ENCODE measurements at regions not wholly inside any gene's neighbourhood (a gene's known extent, or its start where the extent isn't known, plus 50 kb on each side); places are given as distances from the start of the nearest gene placed in this dataset.
"Not testable (repeated sequence)": the region's sequence is repeated elsewhere in the genome, so short reads cannot be mapped to it uniquely, and the experiment has no call there.

DNA sequence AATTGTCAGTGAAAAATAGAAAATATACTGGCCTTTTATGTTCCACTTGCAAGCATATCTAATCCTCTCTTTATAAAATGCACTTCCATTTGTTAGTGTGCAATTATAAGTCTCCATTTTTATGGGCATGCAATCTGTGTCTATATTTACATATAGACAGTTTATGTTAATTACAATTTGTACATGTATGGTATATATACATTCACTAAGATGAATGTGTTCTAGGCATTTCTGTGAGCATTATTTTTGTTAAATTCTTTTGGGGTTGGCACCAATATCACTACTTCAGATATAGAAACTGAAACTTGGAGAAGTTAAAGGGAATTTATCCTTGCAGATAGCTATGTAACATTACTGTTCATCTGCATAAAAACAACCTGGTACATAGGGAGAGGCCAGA, 470.8 kb upstream of the LMO3 start:
- no peak for DNase-seq

DNA sequence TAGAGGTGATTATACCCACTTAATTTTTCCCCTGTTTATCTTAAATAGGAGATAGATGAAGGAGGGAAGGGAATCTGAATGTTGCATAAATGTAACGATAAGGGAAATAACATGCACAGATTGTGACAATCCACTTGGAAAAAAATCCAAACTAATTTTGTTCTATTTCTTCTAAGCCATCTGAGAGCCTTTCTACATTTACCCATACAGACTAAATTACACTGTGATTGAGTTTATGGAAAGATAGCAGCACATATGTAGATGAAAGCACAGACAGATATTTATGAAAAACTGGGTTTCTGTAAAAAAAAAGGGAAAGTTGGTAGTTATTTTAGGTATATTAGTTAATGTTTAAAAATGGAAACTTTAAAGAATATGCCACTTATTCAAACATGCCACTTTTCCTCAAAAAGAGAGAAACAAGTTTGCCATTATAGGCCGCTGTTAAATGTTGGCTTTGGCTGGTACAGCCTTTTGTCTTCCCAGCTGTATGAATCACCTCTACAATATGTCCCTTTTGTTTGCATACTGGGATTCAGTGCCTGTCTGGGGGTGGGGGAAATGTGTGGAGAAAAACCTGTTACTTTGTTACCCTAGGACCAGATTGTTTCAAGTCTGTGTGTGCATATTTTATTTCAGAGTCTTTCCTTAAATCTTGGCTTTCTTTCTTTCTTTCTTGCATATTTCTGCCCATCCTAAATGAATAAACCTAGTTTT, 470.2 kb upstream of the LMO3 start:
- DNase-seq: peak; percentile 58

DNA sequence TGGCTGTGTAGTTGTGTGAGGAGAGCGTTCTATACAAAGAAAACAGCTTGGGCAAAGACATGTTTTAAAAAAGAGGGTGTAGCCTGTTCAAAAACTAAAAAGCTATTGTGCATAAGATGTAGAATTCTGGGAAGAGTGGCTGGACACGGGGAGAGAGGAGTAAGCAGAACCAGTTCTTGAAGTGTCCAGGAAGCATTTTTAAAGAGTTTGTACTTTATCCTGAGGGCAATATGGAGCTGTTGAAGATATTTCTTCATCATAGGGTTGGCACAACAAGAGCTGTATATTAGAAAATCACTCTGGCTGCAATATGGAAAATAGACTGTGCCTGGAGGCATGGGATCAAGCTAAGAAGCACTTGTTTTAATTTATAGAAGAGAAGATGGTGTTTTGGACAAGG, 458.9 kb upstream of the LMO3 start:
- DNase-seq: no peak

DNA sequence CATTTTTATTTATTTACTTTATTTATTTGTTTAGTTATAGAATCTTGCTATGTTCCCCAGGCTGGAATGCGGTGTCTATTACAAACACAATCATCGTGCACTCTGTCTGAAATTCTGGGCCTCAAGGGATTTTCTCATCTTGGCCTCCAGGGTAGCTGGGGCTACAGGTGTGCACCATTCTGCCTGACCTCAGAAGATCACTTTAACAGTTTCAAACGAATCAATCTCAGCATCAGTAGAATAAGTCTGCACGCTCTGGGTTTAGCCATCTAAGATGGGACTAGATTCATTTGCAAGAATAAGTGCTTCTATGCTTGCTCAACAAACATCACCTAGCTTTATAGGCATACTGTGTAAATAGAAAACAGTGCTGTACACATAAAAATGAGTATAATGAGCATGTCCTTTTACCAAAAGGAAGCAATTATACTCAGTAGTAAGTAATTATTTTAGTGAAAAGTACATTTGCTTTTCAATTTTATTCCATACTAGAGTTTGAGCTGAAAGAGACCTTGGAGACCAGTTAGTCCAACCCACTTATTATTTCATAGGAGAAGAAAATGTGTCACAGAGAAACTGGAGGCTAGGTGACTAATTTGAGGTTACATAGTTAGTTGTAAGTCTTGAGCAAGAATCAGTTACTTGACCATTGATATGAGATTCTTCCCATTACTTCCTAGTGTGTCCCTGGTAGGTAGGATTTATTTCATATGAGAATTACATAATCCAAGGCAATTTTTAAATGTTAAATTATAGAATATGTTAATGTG, 456.5 kb upstream of the LMO3 start:
- DNase-seq: peak; percentile 58

DNA sequence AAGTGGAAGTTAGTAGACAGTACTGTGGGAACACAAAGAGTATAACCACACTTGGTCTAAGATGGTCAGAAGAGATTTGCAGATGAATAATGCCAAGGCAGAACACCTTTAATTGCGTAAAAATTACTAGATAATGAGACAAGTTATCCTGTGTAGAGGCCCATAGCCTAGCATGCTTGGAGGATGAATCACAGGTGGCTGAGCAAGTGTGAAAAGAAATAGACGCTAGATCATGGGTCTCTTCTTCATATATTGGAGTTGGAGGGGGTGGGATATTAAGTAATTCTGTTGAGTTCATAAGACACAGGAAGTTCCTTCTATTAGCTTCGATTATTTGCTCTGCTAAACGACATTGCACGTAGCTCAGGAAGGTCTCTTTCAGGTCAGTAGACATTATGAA, 454.3 kb upstream of the LMO3 start:
- DNase-seq: no peak

DNA sequence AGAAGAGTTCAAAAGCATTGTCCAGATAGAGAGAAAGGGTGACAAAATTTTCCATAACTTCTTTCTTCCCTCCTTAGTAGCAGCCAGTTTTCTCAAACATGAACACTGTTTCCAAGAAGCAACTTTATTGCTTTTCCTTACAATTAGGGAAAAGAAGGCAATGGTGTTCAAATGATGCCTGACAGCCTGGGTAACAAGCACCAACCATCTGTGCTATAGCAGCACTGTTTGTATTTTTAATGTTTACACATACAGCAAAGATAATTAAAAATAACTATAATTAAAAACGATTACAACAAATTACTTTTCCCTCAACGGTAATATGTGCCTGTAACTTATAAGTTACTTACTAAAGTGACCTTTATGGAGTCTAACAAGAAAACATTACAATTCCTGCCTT, 450.6 kb upstream of the LMO3 start:
- no peak for DNase-seq

DNA sequence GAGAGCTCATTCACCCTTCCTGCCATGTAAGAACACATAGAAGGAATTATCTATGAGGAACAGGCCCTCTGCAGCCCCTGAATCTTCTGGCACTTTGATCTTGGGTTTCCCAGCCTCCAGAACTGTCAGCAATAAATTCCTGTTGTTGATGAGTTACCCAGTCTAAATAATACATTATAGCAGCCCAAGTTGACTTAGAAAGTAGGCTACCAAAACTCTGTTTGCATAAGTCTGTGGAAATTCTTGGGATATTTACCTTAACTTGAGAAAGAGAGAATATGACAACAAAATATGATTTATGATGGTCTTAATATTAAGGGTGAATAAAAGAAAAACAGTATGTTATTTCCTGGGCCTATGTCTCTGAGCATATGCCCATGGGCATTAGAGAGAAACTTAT, 433.0 kb upstream of the LMO3 start:
- DNase-seq: no peak

DNA sequence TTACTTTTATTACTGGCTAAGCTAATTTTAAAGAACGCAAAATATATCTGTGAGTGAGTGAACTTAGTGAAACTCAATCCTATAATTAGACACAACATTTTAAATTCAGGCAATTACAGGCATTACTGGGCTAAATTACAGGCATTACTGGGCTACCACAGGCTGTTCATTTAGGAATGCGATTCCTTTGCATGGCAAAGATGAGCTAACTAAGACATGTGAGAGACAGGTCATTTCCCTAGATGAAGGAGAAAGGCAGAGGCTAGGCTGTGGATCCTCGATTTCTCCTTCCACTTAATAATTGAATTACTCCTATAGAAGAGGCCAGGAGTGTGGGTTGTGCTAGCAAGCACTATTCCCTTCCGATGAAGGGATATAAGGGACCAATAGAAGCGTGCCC, 429.4 kb upstream of the LMO3 start:
- no peak for DNase-seq

DNA sequence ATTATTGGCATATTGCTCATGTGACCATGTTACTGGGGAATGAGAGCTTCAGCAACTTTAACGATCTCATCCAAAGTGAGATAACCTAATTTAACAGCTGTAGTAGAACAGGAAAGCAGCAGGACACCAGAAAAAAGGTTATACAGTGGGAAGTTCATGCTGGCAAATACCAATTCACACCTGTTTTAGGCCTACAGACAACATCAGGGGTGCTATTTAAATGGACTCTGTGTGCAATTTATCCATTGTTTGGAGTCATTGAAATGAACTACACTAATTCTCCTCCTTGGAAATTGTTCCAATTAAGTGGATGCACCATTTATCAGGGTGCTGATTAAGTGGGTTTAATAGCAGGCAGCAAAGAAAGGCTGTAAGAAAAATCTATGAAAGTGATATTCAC, 424.4 kb upstream of the LMO3 start:
- peak; percentile 66 for DNase-seq

DNA sequence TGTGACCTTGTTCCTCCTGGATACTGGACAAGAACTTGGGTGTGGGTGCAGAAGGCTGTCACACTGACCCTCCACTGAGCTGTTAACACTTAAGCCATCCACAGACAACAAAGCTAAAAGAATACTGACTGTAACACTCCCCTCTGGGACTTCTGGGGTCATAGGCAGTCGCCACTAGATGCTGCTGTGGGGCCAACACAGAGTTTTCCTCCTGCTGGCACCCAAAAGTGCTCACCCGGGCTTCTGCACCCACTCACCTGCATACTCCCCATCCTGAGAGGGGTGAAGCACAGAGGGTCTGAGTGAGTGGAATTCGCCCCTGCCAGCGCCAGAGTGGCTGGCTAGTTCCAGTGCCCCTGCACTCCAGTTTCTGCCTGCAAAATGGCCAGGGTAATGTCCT, 422.4 kb upstream of the LMO3 start:
- DNase-seq: no peak

DNA sequence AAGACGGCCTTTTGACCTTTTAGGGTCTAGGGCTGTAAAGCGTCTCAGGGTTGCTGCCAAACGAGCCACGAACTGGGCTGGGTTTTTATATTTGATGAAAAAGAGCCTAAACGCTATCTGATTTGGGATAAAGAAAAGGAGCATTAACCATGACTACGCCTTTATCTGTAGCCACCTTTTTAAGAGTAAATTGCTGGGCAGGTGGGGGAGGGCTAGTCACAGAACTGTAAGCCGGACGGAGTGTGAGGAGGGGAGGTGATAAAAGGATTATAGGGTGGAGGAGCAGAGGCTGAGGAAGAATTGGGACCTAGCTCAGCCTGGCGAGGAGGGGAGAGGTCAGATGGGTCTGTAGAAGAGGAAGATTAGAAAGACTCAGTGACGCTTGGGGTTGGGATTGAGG, 419.5 kb upstream of the LMO3 start:
- not testable (repeated sequence) for DNase-seq

DNA sequence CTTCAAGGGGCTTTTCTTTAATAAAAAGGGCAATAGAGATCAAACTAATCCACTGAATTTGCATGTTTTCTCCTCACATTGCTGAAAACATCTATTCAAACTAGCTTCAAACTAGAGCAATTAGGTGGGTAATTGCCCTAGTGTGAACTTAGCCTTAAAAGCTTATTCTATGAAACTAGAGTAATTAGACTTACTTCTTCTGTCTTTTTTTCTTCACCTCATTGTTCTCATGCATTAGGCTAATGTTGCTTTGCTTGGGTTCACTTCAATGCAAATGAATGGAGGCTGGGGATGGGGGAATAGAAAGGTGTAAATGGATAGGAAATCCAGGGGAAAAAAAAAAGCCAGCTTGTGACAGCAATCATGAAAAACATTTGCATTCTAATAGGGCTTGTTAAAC, 414.8 kb upstream of the LMO3 start:
- no peak for DNase-seq

DNA sequence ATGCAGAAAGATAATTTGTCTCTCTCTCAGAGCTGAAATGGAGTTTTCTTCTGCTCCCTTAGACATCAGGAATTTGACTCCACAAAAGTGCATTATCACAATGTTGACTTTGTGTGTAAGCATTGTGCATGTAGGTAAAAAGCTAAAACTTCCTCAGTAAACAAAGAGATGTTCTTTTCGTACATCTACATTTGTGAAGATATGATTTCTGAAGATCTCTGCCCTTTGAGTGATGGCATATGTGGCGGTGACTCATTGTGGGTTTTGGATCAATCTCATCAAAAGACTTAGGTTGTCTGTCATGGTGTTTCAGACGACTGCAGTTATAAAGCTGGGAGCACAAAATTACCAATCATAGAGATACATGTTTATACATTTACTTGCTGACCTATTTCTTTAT, 411.4 kb upstream of the LMO3 start:
- DNase-seq: no peak

DNA sequence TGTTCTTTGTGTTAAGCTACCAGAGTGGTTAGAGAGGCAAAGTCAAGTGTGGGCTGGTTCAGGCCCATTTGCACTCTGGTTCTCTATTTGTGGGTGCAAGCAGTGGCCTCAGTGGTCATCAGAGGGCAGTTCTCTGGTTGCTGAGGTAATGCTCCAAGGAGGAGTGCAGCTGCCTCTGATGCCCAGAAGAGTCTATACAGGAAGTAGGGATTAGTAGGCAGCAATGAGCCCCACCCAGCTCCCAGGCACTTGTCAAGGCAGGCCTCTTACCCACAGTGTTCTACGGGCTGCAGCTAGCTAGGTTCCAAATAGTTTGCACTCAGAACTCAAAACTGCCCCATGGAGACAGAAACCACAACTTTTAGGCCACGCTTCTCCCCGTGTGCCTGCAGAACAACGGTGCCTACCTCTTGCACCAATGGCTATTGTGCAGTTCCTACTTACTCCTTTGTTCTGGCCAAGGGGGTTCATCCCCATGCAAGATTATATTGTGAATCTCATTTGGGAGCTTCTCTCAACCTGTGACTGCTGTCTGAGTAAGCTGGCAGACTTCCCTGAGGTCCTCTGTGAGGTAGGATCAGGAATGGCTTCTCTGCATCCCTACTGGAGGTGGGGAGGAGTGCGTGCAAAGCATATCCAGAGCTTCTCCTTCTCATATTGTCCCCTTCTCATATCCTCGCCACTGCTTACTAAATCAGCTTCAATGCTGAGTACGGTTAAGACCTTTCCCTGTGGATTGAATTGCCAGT, 410.3 kb upstream of the LMO3 start:
- no peak for DNase-seq

DNA sequence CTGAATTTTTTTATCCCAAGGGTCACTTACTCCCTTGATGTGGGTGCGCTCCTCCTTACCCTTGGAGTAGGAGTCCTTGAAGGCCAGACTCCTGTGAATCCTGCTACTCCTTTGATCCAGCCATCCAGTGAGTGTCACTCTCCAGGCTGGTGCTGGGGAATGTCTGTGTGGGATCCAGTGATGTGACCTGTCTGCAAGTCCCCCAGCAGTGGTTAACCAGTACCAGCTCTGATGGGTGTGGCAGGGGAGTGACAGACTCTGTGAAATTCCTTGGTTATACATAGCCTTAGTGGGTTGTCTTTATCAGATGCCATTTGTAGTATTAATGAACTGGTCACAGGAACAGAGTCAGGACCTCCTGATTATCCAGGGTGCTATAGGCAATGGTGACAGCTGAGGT, 409.5 kb upstream of the LMO3 start:
- DNase-seq: no peak

DNA sequence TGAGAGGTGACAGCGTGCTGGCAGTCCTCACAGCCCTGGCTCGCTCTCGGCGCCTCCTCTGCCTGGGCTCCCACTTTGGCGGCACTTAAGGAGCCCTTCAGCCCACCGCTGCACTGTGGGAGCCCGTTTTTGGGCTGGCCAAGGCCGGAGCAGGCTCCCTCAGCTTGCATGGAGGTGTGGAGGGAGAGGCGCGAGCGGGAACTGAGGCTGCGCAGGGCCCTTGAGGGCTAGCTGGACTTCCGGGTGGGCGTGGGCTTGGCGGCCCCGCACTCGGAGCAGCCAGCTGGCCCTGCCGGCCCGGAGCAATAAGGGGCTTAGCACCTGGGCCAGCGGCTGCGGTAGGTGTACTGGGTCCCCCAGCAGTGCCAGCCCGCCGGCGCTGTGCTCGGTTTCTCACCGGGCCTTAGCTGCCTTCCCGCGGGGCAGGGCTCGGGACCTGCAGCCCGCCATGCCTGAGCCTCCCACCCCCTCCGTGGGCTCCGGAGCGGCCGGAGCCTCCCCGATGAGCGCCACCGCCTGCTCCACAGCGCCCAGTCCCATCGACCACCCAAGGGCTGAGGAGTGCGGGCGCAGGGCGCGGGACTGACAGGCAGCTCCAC, 401.6 kb upstream of the LMO3 start:
- DNase-seq: not testable (repeated sequence)

DNA sequence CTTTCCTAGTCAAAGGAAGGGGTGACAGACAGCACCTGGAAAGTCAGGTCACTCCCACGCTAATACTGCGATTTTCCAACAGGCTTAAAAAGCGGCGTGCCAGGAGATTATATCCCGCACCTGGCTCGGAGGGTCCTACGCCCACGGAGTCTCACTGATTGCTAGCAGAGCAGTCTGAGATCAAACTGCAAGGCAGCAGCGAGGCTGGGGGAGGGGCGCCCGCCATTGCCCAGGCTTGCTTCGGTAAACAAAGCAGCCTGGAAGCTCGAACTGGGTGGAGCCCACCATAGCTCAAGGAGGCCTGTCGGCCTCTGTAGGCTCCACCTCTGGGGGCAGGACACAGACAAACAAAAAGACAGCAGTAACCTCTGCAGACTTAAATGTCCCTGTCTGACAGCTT, 392.6 kb upstream of the LMO3 start:
- not testable (repeated sequence) for DNase-seq

DNA sequence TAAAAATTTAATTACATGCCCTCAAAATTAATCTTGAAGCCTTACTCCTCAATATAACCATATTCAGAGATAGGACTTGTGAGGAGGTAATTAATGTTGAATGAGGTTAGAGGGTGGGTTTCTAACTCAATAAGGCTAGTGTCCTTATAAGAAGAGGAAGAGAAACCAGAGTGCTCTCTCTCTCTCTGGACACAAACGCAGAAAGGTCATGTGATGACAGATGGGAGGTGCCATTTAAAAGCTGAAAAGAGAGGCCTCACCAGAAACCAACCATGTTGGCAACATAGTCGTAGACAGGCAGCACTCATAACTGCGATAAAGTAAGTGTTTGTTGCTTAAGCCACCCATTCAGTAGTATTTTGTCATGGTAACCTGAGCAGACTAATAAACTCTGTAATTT, 378.5 kb upstream of the LMO3 start:
- DNase-seq: no peak

DNA sequence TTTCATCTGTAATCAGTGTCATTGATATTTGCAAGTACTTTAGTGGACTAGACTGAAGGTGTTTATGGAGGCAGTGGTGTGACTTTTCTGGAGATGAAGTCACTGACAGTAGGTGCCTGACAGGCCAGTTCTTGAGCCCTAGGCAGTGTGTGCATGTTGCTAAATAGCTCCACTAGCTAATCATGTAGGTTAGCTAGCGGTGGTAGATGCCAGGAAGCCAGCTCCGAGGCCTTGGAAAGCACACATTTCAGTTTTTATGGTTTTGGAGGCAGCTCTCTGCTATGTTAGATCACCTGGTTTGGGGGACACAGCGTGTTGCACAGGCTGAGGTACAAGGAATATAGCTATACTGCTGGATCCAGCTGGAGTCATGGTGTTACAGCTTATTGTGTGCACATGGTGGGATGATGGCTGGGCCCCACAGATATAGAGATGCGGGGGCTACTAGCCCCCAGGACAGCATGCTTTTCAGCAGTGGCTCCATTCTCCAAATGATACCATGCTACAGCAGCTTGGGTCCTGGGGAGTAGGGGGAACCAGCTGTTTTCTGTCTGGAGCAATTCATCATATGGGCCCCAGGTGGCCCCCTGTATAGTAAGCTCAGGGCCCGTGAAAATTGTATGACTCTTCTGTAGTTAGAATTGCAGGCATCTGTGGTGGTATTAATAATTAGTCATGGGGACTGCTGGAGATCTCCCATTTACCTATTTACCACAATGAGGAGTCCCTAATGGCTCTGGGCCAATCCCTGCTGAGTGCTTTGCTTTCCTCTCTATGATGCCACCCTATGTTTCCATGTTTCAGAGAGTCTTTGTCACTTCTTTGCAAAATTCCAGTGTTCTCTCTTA, 367.2 kb upstream of the LMO3 start:
- no peak for DNase-seq

DNA sequence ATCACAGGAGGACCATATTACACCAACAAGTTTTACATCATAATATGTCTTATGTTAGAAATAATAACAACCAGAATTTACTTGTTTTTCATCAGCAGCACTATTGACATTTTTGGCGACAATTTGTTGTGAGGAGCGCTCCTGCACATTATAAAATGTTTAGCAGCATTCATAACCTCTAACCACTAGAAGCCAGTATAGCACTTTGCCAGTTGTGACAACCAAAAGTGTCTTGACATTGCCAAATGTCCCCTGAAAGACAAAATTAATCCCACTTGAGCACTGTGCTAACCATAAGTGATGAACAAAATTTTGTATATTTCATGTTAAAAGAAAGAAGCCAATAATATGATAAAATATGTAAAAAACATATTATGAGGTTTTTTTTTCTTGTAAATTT, 356.9 kb upstream of the LMO3 start:
- DNase-seq: no peak

DNA sequence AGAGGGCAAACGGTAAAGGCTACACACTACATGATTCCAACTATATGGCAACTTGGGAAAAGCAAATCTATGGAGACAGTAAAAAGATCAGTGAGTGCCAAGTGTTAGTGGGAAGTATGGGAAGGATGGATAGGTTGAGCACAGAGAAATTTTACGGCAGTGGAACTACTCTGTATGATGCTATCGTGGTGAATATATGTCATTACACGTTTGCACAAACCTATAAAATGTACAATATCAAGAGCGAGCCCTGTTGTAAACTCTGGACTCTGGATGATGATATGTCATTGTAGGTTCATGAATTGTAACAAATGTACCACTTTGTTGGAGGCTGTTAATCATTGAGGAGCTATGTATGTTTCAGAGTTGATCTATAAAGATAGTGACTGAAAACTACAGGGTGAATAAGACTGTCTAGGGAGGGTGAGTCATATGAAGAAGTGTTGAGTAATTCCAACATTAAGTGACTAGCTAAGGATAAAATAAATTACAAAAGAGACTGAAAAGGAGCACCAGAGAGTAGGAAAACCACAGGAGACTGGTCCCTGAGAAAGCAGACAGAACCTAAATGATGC, 349.2 kb upstream of the LMO3 start:
- DNase-seq: no peak
